ENCODE measurements at regions not wholly inside any gene's neighbourhood (a gene's known extent, or its start where the extent isn't known, plus 50 kb on each side); places are given as distances from the start of the nearest gene placed in this dataset.

- Histone ChIP-seq H3K4me3 (no peak overlapping the region), H3K36me3 (no peaks in the 10 kb centered on the region), H3K27ac (no peak overlapping the region), H3K9me3 (no peaks in the 10 kb centered on the region), H3K4me1 (no peaks in the 10 kb centered on the region), H3K27me3 (no peaks in the 10 kb centered on the region)
- no peak for TF ChIP-seq POLR2A (IDR thresholded peaks at IDR 0.05)
- TF ChIP-seq, protein P1, sequence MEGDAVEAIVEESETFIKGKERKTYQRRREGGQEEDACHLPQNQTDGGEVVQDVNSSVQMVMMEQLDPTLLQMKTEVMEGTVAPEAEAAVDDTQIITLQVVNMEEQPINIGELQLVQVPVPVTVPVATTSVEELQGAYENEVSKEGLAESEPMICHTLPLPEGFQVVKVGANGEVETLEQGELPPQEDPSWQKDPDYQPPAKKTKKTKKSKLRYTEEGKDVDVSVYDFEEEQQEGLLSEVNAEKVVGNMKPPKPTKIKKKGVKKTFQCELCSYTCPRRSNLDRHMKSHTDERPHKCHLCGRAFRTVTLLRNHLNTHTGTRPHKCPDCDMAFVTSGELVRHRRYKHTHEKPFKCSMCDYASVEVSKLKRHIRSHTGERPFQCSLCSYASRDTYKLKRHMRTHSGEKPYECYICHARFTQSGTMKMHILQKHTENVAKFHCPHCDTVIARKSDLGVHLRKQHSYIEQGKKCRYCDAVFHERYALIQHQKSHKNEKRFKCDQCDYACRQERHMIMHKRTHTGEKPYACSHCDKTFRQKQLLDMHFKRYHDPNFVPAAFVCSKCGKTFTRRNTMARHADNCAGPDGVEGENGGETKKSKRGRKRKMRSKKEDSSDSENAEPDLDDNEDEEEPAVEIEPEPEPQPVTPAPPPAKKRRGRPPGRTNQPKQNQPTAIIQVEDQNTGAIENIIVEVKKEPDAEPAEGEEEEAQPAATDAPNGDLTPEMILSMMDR (IDR thresholded peaks at IDR 0.05): no peak
- 68 to 72% (median 71%) methylated on average over 3 of the region's 3 CpGs for WGBS, 4 donors
- intact Hi-C loops (cut with DNase I): no loop called here
- no peak for ATAC-seq
- no peak for DNase-seq
Measured at GRCh38 chr3:6605227-6605626, 255.7 kb upstream of the GRM7 start.

DNA sequence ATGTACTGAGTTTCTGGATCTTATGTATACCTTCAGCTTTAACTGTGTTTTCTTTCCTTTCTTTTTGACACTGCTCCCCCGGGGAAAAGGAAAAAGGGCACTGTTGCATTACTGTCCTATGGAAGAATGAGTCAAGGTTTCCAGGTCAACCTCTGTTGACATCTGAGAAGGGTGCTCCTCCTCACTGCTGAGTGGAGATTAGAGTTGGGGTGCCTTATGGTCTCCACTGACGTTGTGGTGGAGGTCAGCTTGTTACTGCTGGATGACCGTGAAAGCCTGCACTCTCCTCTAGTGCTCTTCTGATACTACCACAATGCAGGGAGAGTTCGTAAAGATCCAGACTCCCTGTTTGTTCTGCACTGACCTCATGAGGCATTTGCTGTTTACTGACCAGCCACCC lies 252.1 kb upstream of the GRM7 start:
- no peaks in the 10 kb centered on the region for H3K27me3 ChIP-seq
- no peak overlapping the region for H3K4me3 ChIP-seq
- no peak for TF ChIP-seq POLR2A (IDR thresholded peaks at IDR 0.05)
- TF ChIP-seq, protein P1 (IDR thresholded peaks at IDR 0.05): no peak
- H3K4me1 ChIP-seq: no peaks in the 10 kb centered on the region
- no peaks in the 10 kb centered on the region for H3K9me3 ChIP-seq
- WGBS, 4 donors: 64 to 76% (median 71%) methylated on average over 4 of the region's 4 CpGs
- H3K27ac ChIP-seq: no peak overlapping the region
- no peaks in the 10 kb centered on the region for H3K36me3 ChIP-seq
- no peak for DNase-seq
- no peak for ATAC-seq
- intact Hi-C loops (cut with DNase I): no loop called here

DNA sequence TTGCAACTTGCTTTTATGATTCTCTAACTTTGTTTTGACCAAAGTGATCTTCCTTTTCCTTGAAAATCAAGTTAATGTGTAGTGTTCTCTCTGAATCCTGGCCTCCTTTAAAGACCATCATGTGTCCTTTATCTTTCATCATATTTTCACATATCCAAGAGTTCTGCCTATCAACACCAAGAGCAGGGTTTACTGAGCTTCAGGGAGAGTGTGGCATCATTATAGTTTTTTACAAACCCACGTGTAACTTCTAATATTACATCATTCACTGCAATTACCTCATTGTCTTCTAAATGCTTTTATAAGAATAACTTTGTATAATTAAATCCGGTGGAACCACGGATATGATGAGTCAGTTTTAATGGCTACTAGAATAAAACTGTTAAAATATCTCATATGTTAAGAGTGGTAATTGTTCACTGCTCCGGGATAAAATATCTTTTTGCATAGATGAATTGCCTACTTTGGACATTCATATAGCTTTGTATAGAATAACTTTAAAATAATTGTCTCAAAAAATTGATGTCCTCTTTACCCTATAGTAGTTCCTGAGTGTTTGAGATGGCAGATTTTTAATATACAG lies 248.8 kb upstream of the GRM7 start:
- Histone ChIP-seq H3K36me3 (no peaks in the 10 kb centered on the region), H3K27ac (no peak overlapping the region), H3K9me3 (peaks cover 0 to 2% (median 0%) of the 10 kb centered on the region in 12 donors), H3K4me3 (no peak overlapping the region), H3K4me1 (no peaks in the 10 kb centered on the region), H3K27me3 (no peaks in the 10 kb centered on the region)
- intact Hi-C loops (cut with DNase I): no loop called here
- ATAC-seq (no peak), DNase-seq (no peak)
- 76 to 79% (median 79%) methylated on average over 4 of the region's 4 CpGs for WGBS, 4 donors
- TF ChIP-seq, protein P1 (IDR thresholded peaks at IDR 0.05): no peak
- no peak for TF ChIP-seq POLR2A (IDR thresholded peaks at IDR 0.05)

GRCh38 chr3:6622260-6622659 lies 238.7 kb upstream of the GRM7 start:
- Histone ChIP-seq H3K27me3 (no peaks in the 10 kb centered on the region), H3K9me3 (no peaks in the 10 kb centered on the region), H3K4me3 (no peak overlapping the region), H3K4me1 (no peaks in the 10 kb centered on the region), H3K36me3 (no peaks in the 10 kb centered on the region), H3K27ac (no peak overlapping the region)
- no peak for DNase-seq
- intact Hi-C loops (cut with DNase I): no loop called here
- 66 to 83% (median 79%) methylated on average over 2 of the region's 2 CpGs for WGBS, 4 donors
- TF ChIP-seq POLR2A (IDR thresholded peaks at IDR 0.05): no peak
- TF ChIP-seq, protein P1 (IDR thresholded peaks at IDR 0.05): no peak
- ATAC-seq: no peak
